HG03521 (cell line): ENCODE measurements at regions not wholly inside any gene's neighbourhood (a gene's known extent, or its start where the extent isn't known, plus 50 kb on each side); places are given as distances from the start of the nearest gene placed in this dataset.

ENCODE experiments used
- ATAC-seq: cut with Tn5 transposase; IDR thresholded peaks from one replicate; pipeline ENCODE4 v1.9.1; 2021; ENCODE audit warnings: mild to moderate bottlenecking, moderate library complexity; ENCODE audit not compliant: unreplicated experiment

DNA sequence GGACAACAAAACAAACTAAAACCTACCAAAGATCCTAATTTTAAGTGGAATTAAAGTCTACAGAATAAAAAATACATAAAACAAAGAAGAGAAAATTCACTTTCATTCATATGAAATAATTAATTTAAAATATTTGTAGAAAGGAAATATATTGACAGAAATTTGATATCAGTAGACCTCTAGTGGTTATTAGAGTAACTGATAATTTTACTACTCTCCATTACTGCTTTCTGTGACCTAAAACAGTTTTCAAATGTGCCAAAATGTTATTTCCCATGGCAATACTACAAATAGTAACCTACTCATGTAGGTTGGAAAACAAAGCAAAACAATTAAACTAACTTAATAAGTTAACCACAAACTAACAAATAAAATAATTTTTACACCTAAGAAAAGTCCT, 147.1 kb downstream of the NOL4 start:
- no peak for ATAC-seq

DNA sequence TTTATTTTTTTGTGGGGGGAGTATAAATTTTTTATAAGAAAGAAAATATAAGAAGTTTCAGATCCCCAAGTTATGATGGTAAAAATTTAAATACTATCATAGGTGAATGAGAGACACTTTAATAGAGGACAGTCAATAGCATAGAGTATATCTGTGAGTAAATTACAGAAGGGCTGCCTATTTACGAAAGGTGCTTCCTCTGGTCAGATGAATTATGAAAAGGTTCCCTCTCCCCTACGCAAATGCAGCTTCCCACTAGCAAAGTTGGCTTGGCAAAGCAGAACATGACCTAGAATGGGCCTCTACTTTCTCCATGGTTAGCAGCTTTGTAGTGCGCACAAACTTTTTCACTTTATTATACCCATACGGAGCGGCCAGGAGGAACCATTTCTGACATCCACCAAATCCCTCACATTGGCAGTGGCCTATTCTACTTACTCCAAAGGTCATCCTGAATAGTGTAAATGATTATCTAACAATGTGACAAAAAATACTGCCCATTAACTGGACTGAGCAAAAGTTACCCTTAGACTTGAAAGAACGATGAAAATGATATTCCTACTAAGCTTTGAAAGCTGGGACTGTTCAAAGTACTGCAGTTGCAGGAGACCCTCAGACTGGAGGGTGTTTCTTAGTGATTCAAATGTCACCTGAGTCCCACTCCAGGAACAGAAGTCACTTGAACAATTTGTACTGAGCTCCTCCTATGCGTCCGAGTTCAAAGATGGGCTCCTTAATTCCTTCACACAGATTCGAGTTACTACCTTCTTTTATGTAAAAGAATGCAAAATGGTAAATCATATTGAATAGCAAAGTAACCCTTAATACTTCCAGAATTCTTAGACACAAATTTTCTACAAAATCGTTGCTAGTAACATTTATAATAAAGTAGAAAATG, 148.5 kb downstream of the NOL4 start:
- no peak for ATAC-seq

DNA sequence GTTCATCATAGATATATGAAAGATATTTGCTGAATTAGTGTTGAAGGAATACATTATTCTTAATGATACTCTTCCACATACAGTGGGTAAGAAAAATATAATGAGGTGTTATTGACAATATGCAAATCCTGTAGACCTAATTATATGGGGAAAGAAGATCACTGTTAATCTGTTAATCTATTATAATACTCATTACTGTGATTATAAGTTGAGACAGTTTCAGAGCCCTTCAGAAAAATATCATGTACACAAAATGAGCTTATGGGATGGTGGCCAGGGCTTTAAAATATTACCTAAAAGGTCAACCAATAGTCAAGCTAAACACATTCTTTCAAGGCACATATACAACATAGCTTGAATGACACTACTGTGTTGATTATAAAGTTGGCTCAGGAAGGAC, 163.5 kb downstream of the NOL4 start:
- ATAC-seq = no peak

DNA sequence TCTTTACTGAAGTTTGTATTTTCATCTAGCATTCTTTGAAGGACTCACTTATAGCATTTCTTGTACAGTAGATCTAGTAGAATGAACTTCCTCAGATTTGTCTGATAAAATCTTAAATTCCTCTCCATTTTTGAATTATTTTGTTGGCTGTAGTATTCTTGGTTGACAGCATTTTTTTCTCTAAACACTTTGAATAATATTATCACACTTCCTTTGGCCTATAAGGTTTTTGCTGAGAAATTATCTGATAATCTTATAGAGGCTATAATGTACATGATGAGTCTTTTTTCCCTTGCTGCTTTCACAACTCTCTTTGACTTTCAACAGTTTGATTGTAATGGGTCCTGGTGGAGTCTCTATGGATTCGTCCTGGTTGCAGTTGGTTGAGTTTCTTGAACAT, 169.5 kb downstream of the NOL4 start:
- ATAC-seq = no peak

DNA sequence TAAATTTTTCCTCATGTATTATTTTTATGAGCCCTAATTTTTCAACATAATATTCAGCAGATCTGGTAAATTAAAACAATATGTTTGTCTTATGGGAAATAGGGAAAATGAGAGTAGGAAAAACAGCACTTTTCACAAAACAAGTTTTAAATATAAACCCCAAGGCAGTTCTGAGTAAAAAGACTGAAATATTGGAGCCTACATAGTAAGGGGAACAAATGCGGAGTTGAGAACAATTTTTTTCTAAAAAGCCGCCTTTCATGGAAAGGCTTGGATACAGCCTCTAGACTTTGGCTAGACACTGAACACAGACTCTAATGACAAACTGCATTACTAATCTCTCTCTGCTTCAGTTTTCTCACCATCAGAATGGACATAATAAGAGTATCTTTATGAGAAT, 174.1 kb downstream of the NOL4 start:
- ATAC-seq = no peak

DNA sequence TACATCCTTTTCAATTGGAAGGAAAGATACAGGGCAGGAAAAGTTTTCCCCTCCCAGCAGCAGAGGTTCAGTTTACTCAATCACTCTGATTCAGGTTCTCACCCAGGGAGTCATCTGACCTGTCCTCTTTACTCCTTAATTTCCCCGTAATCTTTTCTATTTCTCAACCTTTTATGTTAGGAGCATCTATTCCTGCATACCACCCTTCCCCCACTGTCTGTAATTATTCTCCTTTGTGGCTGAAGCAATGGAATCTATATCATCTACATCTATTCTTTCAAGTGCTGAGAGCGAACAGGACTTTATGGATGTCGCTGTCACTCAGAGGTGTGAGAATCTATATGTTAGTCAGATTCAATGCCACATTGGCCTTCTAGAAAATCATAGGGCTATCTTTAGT, 175.2 kb downstream of the NOL4 start:
- no peak for ATAC-seq

DNA sequence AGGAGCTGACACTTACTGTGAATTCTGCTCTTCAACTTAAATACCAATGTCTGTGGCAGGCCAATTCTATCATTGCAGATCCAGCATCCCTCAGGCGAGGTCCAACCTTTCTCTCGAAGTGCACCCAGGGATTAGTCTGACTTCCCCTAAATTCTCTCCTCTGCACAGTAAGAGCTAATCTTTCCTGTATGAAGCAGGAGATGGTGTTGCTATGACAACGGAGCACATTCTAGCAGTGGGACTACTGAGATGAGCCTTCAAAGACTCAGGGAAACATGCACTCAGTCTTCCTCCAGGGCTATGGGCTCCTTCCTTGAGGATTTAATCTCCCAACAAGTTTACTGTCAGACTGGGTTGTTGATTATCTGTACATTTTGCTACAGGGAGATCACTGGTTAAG, 176.3 kb downstream of the NOL4 start:
- no peak for ATAC-seq

DNA sequence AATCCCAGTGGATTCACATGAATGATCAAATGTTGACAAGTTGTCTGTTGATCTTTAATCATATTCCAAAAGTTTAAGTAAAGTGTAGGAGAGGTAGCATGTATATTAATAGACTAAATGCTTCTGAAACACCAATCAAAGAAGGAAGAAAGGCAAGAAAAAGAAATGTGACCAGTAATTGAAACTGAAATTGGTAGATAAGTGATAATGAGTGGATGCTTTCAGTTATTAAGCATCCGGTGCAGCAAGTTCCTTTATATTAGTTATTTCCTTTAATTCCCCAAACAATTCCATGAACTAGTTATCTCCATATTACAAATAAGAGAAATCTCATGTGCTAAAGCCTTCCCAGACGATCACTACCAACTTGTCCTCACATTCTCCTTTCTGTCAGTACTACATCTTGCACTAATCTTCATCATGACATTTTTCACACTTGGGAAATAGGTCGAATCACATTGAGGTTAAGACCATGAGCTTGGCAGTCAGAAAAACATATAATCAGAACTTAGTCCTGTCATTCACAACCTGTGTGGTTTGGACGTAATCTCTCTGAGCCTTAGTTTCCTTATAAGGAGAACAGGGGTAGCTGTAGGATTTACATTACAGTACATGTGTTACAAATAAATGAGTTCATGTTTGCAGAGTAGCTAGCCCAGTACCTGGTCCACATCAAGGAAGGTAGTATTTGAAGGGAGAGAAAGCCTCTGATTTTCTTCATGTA, 182.1 kb downstream of the NOL4 start:
- no peak for ATAC-seq

DNA sequence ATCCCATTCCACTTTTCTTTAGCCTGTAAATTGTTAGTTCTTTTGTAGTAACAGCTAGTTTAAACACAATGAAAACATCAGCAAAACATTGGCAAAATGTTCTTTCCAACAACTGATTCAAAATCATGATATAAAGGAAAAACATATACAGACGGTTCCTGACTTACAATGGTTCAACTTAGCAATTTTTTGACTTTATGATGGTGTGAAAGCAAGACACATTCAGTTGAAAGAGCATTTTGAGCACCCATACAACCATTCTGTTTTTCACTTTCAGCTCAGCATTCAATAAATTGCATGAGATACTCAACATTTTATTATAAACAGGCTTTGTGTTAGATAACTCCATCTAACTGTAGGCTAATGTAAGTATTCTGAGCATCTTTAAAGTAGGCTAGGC, 185.1 kb downstream of the NOL4 start:
- ATAC-seq = no peak

DNA sequence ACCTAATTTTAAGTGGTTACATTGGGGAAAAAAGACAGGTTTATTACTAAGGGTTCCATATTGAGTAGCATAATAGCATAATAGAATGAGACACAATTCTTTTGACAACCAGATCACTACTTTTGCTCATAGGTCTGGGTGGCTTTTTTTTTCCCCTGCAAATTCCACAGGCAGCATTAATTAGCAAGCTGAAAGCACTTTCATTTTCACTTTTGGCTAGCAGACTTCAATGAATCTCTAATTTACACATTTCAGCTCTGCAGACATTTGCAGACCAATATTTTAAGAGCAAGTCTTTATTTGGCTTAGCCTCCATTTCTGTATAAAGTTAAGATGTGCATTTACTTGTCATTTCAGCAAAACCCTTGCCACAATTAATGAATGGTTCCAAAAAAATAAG, 185.5 kb downstream of the NOL4 start:
- no peak for ATAC-seq

DNA sequence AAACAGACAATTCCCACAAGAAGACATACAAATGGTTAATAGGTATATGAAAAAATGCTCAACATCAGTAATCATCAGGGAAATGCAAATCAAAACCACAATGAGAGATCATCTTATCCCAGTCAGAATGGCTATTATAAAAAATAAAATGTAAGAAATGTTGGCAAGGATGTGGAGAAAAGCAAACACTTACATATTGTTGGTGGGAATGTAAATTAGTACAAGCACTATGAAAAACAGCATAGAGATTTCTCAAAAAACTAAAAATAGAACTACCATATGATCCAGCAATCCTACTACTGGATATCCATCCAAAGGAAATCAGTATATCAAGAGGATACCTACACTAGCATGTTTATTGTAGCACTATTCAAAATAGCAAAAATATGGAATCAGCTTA, 186.6 kb downstream of the NOL4 start:
- no peak for ATAC-seq

DNA sequence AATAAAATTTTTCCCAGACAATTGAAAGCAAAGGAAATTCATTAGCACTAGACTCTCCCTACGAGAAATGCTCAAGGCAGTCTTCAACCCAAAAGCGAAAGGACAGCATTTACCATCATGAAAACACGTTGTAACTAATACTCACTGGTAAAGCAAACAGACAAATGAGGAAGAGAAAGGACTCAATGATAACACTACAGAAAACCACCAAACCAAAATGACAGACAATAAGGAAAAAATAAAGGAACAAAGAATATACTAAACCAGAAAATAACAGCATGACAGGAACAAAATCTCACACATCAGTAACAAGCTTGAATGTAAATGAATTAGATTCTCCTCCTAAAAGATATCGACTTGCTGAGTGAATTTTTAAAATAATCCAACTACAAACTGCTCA, 190.7 kb downstream of the NOL4 start:
- ATAC-seq = no peak

DNA sequence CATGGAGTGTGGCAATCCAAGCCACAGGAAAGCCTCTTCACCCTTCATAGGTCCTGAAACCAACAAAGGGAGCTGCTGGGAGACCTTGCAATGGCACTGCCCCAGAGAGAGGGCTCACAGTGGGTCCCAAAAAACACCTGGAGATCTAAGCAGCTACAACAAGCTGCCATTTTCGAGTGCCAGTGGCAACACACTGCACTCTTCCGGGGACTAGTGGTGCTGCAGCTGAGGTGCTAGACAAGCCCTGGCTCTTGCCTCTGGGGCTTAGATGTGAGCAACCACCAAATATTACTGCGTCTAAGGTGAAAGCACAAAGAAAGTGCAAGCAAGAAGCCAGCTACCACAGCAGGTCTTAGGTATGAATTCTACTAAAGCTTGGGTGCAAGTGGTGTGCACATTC, 192.9 kb downstream of the NOL4 start:
- no peak for ATAC-seq

DNA sequence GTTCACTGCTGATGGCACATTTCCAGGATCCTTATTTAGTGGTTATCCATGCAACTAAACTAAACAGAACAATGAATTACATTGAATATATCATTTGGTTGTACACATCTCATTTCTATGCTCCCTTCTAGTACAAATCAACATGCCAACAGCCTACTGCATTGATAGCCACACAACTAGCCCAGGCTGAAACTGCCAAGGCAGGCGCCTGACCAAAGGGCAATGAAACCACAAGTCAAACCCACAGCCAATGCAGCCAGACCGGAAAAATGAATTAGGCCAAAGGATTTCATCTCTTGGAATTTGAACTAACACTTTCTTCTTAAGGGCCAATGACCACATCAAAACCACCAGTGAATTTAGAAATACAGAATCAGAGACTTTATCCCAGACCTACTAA, 196.4 kb downstream of the NOL4 start:
- ATAC-seq = no peak

DNA sequence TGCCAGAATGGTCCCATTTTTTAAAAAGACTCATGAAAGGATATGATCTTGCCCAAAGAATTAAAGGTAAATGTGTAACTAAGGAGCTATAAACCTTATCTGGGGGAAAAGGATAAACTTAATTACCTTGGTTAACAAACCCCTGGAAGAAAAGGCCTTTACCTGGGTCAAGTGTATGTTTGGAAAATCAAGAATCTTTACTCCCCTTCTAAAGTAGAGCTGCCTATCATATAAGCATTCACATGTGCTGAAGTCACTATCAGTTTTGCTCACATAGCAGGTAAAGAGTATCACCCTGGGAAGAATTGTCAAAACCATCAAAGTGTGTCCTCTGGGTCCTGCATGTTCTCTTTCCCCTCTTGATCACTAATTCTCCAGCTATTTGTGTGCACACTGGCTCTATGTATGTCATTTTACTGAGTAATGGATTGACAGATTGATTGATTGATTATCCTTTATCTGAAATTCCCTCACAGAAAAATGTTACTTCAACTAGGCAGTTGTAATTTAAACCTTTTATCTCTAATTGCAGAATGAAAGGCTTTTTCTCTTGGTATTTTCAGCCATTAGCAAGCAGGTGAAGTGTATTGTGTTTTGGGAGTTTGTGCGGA, 199.4 kb downstream of the NOL4 start:
- ATAC-seq = no peak

DNA sequence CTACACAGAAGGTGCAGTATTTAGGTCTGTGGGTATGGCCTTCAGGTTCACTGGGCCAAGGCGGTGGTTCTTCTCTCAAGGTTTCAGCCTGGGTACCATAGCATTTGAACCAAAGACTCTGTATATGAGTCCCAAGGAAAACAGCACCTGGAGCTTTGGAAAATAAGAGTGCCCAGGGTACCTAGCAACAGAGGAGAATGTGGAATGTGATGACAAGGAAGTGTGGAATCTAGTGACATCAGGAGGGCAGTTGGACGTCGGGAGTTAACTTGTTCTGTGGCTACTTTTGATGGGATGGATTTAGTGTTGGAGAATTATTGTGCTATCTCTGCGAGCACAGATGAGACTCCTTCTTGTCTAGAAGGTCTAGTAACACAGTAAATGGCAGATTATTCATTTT, 201.2 kb downstream of the NOL4 start:
- ATAC-seq = no peak

DNA sequence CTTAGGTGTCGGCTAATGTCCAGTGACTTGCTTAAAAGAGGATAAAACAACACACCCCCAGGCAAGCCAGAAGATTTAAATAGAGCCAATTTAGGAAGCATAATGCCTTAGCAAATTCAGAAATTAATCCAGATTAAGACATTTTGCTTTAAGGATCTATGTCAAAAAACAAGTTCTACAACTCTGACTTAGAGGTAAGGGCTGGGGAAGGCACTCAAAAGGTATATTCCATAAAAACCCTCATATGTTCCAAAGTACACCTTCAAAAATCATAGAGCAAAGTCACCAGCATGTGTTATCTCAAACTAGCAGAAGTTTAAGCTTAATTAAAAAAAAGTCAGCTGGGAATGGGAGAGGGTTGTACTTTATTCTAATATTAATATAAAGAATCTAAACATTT, 206.4 kb downstream of the NOL4 start:
- no peak for ATAC-seq

DNA sequence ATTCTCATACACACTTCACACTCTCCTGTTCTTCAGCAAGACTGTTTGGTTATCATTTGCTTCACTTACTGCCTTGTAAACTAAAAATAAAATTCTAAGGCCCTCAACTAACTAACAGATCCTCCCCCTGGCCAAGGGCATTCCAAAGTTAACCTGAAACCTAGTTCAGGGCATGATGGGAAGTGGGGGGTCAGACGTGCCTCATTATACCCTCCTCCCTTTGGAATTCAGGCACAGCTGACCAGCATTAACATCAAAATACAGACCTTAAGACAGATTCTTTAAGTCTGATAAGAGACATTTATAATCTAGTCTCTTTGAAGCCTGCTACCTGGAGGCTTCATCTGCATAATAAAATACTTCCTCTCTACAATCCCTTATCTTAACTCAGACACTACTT, 221.0 kb downstream of the NOL4 start:
- no peak for ATAC-seq

DNA sequence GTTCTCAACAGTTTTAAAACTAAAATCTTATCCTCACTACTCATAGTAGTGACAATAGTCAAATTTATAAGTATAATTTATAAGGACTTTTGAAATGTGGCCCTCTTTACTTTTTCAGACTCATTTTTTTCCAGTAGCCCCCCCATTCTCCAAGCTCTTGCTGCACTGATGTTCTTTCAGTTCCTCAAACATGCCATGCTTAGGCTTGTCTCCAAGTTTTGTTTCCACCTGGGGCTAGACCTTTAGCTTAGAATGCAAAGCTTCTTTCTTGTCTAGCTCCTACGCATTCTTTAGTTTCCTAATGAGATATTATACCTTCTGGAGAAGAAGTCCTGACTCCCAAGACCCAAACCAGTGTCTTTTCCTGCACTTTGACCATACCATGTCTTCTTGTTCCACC, 222.6 kb downstream of the NOL4 start:
- no peak for ATAC-seq

DNA sequence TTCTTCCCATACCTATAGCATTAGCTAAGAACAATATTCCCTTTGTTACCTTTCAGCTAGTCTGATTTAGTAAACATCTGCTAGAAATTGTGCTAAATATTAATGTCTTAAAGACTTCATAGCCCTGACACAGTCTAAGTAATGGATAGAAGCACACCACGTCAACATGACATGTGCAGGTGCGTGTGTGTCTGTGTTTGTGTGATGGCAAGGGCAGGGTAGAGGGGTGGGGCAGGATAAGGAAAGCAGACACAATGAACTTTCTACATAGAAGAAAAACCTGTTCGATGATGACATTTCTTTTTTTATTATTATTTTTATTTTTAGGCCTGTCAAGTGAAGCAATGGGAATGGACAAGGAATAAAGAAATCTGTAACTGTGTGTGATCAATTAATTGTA, 223.3 kb downstream of the NOL4 start:
- no peak for ATAC-seq

DNA sequence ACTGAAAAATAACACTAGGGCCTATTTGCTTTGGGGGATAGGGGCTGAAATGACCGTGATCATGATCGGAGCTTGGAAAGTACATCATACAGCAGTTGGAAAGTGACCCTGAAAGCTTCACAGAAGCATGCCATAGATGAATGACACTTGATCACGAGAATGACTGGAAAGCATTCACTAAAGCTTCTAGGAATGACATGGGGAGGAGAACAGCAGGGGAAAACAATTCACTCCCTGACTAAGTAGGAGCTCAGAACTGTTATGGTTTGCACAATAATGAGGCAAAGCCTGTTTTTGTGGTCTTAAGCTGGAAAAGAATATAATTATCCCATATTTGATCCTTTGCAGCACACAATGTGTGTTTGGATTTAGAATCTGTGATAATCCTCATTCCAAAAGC, 237.5 kb downstream of the NOL4 start:
- no peak for ATAC-seq

DNA sequence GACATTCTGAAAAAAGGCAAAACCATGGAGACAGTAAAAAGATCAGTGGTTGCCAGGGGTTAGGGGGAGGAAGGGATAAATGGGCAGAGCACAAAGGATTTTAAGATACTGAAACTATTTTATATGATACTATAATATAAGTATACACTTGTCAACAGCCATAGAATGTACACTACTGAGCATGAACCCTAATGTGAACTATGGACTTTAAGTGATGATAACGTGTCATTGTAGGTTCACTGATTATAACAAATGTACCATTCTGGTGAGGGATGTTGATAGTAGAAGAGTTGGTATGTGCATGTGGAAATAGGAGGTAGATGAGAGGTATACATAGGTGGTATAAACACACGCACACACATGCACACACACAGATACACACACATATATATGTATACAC, 241.6 kb downstream of the NOL4 start:
- no peak for ATAC-seq
